ENCODE measurements at regions not wholly inside any gene's neighbourhood (a gene's known extent, or its start where the extent isn't known, plus 50 kb on each side); places are given as distances from the start of the nearest gene placed in this dataset.

DNA sequence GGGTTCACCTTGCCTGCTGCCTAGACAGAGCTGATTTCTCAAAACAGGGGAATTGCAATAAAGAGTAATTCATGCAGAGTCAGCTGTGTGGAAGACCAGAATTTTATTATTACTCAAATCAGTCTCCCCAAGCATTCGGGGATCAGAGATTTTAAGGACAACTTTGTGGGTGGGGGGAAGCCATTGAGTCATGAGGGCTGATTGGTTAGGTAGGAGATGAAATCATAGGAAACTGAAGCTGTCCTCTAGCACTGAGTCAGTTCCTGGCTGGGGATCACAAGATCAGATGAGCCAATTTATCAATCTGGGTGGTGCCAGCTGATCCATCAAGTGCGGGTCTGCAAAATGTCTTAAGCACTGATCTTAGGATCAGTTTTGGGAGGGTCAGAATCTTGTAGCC lies 159.1 kb upstream of the MAP1B start:
- Histone ChIP-seq H3K79me2 (ENCODE audit: insufficient read depth, low read length) (no peaks in the 10 kb centered on the region), H3K36me3 (replicated peaks in 1 of 2; ENCODE audit: control insufficient read depth in 1 of 2, insufficient read depth in 2 of 2, low read length in 2 of 2) (no peaks in the 10 kb centered on the region), H3K9ac (ENCODE audit: insufficient read depth, low read depth, low read length) (no peak overlapping the region), H3K4me2 (ENCODE audit: low read depth, low read length) (no peak overlapping the region), H4K20me1 (ENCODE audit: insufficient read depth, low read length) (no peaks in the 10 kb centered on the region), H3K9me3 (ENCODE audit: low read length) (peaks cover 5% of the 10 kb centered on the region; the same call in 1 of the 2 replicates), H3K4me1 (ENCODE audit: insufficient read depth, low read length) (no peaks in the 10 kb centered on the region), H2AFZ (ENCODE audit: low read length) (no peak overlapping the region), H3K27me3 (ENCODE audit: control insufficient read depth in 1 of 2, insufficient read depth in 2 of 2, low read length in 2 of 2) (peaks cover 0 to 1% of the 10 kb centered on the region in 2 experiments; a peak in 1 of 5 replicates), H3K27ac (ENCODE audit: extremely low read length, insufficient read depth, low read length) (no peak overlapping the region), H3K4me3 (replicated peaks in 1 of 3; ENCODE audit: insufficient read depth in 1 of 3, low read depth in 2 of 3, low read length in 3 of 3) (no peak overlapping the region)
- FAIRE-seq (no peak), ATAC-seq (no peak), DNase-seq (ENCODE audit: low spot score) (no peak)
- BruUV-seq (replicated peaks), result no TSS peak
- ChIA-PET CTCF (ENCODE audit: low intra/inter-chr PET ratio, low total read pairs) (no interaction called here), POLR2A (no interaction called here)
- TF ChIP-seq ZNF33B (CRISPR knock-in tag; IDR thresholded peaks at IDR 0.05) (no peak), ARID2 (CRISPR knock-in tag; IDR thresholded peaks at IDR 0.05; ENCODE audit: borderline replicate concordance) (no peak), ZNF20 (CRISPR knock-in tag; IDR thresholded peaks at IDR 0.05) (no peak), WIZ (CRISPR knock-in tag; IDR thresholded peaks at IDR 0.05) (no peak), SIN3A (IDR thresholded peaks at IDR 0.05; ENCODE audit: borderline replicate concordance, low read depth, low read length) (no peak), ZNF746 (CRISPR knock-in tag; IDR thresholded peaks at IDR 0.05) (no peak), HOXA3 (CRISPR knock-in tag; IDR thresholded peaks at IDR 0.05) (no peak), SNRNP70 (IDR thresholded peaks at IDR 0.05; ENCODE audit: low read depth, low read length) (no peak), NFE2L1 (CRISPR knock-in tag; IDR thresholded peaks at IDR 0.05; ENCODE audit: borderline replicate concordance) (no peak), ATF1 (CRISPR knock-in tag; IDR thresholded peaks at IDR 0.05) (no peak), KDM6A (CRISPR knock-in tag; IDR thresholded peaks at IDR 0.05; ENCODE audit: low read depth) (no peak), ZKSCAN8 (CRISPR knock-in tag; IDR thresholded peaks at IDR 0.05; ENCODE audit: borderline replicate concordance) (no peak)
- TF ChIP-seq, protein P1, sequence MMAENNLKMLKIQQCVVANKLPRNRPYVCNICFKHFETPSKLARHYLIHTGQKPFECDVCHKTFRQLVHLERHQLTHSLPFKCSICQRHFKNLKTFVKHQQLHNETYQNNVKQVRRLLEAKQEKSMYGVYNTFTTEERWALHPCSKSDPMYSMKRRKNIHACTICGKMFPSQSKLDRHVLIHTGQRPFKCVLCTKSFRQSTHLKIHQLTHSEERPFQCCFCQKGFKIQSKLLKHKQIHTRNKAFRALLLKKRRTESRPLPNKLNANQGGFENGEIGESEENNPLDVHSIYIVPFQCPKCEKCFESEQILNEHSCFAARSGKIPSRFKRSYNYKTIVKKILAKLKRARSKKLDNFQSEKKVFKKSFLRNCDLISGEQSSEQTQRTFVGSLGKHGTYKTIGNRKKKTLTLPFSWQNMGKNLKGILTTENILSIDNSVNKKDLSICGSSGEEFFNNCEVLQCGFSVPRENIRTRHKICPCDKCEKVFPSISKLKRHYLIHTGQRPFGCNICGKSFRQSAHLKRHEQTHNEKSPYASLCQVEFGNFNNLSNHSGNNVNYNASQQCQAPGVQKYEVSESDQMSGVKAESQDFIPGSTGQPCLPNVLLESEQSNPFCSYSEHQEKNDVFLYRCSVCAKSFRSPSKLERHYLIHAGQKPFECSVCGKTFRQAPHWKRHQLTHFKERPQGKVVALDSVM (CRISPR knock-in tag; IDR thresholded peaks at IDR 0.05), result no peak
- intact Hi-C loops (cut with micrococcal nuclease; ENCODE audit: unreplicated experiment), result no loop called here
- WGBS (ENCODE audit: low lambda C conversion rate), result 83% methylated on average over 2 of the region's 2 CpGs
- in situ Hi-C loops (cut with HindIII; ENCODE audit: extremely low pct_ligation_motif_present, low pct_unique_long_range_greater_than_20kb), result no loop called here
